Stimulated activated CD8-positive, alpha-beta memory T cell treated with anti-CD3 and anti-CD28 coated beads, Interleukin-15, amount 100 ng/mL, for 24 hours (primary cell): ENCODE measurements at regions not wholly inside any gene's neighbourhood (a gene's known extent, or its start where the extent isn't known, plus 50 kb on each side); places are given as distances from the start of the nearest gene placed in this dataset.

Source experiments
- DNase-seq: peaks from one replicate; pipeline ENCODE4 v3.0.0-alpha.2; 2020; ENCODE audit warnings: low read depth

- no peak for DNase-seq
These were observed 56.6 kb upstream of the SCOC start for GRCh38 chr4:140316799-140317198.

GRCh38 chr4:140315970-140316369, 57.5 kb upstream of the SCOC start:
- no peak for DNase-seq

- no peak for DNase-seq
These were observed 58.0 kb upstream of the SCOC start for GRCh38 chr4:140315438-140315837.

GRCh38 chr4:140315019-140315418, 58.4 kb upstream of the SCOC start:
- DNase-seq = no peak

GRCh38 chr4:140312100-140312499, 61.3 kb upstream of the SCOC start:
- no peak for DNase-seq

GRCh38 chr4:140311257-140311835, 62.1 kb upstream of the SCOC start:
- DNase-seq = no peak

- DNase-seq = no peak
These were observed 64.1 kb upstream of the SCOC start for GRCh38 chr4:140309124-140309870.

- DNase-seq = no peak
These were observed 64.9 kb upstream of the SCOC start for GRCh38 chr4:140308366-140309123.

GRCh38 chr4:140305053-140305452, 68.4 kb upstream of the SCOC start:
- no peak for DNase-seq

- no peak for DNase-seq
These were observed 69.1 kb upstream of the SCOC start for GRCh38 chr4:140304346-140304745.

GRCh38 chr4:140302151-140302859, 71.1 kb upstream of the SCOC start:
- no peak for DNase-seq

- DNase-seq = no peak
These were observed 73.0 kb upstream of the SCOC start for GRCh38 chr4:140300271-140300970.

- no peak for DNase-seq
These were observed 75.4 kb upstream of the SCOC start for GRCh38 chr4:140298001-140298400.

GRCh38 chr4:140297221-140297570, 76.2 kb upstream of the SCOC start:
- no peak for DNase-seq

GRCh38 chr4:140296335-140297220, 76.9 kb upstream of the SCOC start:
- DNase-seq = no peak

- no peak for DNase-seq
These were observed 79.5 kb upstream of the SCOC start for GRCh38 chr4:140293979-140294378.

- no peak for DNase-seq
These were observed 82.2 kb upstream of the SCOC start for GRCh38 chr4:140291259-140291658.

GRCh38 chr4:140289486-140289885, 84.0 kb upstream of the SCOC start:
- DNase-seq = no peak

GRCh38 chr4:140286456-140286855, 87.0 kb upstream of the SCOC start:
- no peak for DNase-seq

GRCh38 chr4:140284456-140284855, 89.0 kb upstream of the SCOC start:
- DNase-seq = no peak
